Gastroesophageal sphincter (tissue), 3 donors: ENCODE measurements at regions not wholly inside any gene's neighbourhood (a gene's known extent, or its start where the extent isn't known, plus 50 kb on each side); places are given as distances from the start of the nearest gene placed in this dataset.

Experiments used
- EP300 ChIP-seq: sonication (generic); formaldehyde crosslinking; IDR thresholded peaks from one replicate; pipeline ENCODE4 v1.6.1; 2017; ENCODE audit warnings: antibody characterized with exemption, mild to moderate bottlenecking
- POLR2A ChIP-seq, 2 donors: fragments of 450-650 bp; IDR thresholded peaks; one replicate each; pipeline ENCODE4 v1.6.1; 2017; ENCODE audit warnings: antibody characterized with exemption in 2 of 2, mild to moderate bottlenecking in 2 of 2, moderate library complexity in 1 of 2
- TF ChIP-seq, protein P1 (sequence below), 4 experiments: fragments of 200-600 bp in 2 of 4; fragments of 450-650 bp in 2 of 4; sonication (generic) in 1 of 4; IDR thresholded peaks; one replicate each; pipeline ENCODE4 v1.5.1; 2017 to 2019; ENCODE audit warnings: antibody characterized with exemption in 4 of 4, mild to moderate bottlenecking in 2 of 4, moderate library complexity in 2 of 4

DNA sequence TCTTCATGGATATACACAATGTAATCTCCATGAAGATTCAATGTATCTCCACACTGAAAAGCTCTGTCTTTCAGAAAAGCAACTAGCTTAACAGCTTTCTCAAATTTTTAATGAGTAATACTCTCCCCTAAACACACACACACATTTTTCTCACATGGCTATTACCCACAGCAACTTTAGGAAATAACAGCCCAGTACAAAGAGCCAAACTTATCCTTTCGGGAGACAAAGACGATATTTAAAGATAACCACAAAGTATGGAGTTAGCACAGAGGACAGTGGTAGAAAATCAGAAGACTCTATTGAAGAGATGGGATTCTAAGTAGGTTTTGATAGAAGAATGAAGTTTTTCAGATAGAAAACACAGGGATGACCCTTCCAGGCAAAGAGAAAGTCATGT, 394.9 kb upstream of the TRIB2 start:
- TF ChIP-seq, protein P1, sequence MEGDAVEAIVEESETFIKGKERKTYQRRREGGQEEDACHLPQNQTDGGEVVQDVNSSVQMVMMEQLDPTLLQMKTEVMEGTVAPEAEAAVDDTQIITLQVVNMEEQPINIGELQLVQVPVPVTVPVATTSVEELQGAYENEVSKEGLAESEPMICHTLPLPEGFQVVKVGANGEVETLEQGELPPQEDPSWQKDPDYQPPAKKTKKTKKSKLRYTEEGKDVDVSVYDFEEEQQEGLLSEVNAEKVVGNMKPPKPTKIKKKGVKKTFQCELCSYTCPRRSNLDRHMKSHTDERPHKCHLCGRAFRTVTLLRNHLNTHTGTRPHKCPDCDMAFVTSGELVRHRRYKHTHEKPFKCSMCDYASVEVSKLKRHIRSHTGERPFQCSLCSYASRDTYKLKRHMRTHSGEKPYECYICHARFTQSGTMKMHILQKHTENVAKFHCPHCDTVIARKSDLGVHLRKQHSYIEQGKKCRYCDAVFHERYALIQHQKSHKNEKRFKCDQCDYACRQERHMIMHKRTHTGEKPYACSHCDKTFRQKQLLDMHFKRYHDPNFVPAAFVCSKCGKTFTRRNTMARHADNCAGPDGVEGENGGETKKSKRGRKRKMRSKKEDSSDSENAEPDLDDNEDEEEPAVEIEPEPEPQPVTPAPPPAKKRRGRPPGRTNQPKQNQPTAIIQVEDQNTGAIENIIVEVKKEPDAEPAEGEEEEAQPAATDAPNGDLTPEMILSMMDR (IDR thresholded peaks at IDR 0.05): no peak
- TF ChIP-seq EP300: no peak
- no peak for TF ChIP-seq POLR2A (IDR thresholded peaks at IDR 0.05)
